B cell (primary cell): ENCODE measurements at regions not wholly inside any gene's neighbourhood (a gene's known extent, or its start where the extent isn't known, plus 50 kb on each side); places are given as distances from the start of the nearest gene placed in this dataset.

Source experiments
- CTCF ChIP-seq: fragments of 200-600 bp; IDR thresholded peaks from one replicate; pipeline ENCODE4 v1.8.0; 2022; ENCODE audit warnings: antibody characterized with exemption, mild to moderate bottlenecking
- EZH2 ChIP-seq: IDR thresholded peaks from 2 replicates; pipeline ENCODE4 v1.6.1; 2012; ENCODE audit warnings: borderline replicate concordance, low read depth, mild to moderate bottlenecking, moderate library complexity, low read length; ENCODE audit not compliant: insufficient read depth, poor library complexity, severe bottlenecking

GRCh38 chr9:90169490-90169889, 473.1 kb downstream of the DIRAS2 start:
- no peak for TF ChIP-seq CTCF
- no peak for TF ChIP-seq EZH2
